Lung (tissue), 11 donors: ENCODE measurements at regions not wholly inside any gene's neighbourhood (a gene's known extent, or its start where the extent isn't known, plus 50 kb on each side); places are given as distances from the start of the nearest gene placed in this dataset.
A peak's percentile ranks its signal among the peaks of the same experiment; 100 is the strongest.

Experiments
- ATAC-seq: fragments of 200-7000 bp; cut with Tn5 transposase; one replicate; pipeline ENCODE4 v1.9.1; 2020; ENCODE audit warnings: moderate number of reproducible peaks; ENCODE audit not compliant: insufficient read depth, low FRiP score
- DNase-seq, 3 donors: peaks; one replicate each; pipeline ENCODE4 v3.0.0-alpha.2; 2013 to 2017
- H3K27ac ChIP-seq, 2 donors: one replicate each; pipeline ENCODE4 v1.5.1; 2013; ENCODE audit warnings: mild to moderate bottlenecking in 2 of 2, moderate library complexity in 2 of 2, control low read depth in 1 of 2, inconsistent platforms in 1 of 2, low read depth in 1 of 2, low read length in 1 of 2
- H3K27me3 ChIP-seq, 3 donors: one replicate each; pipeline ENCODE4 v1.5.1; 2013; ENCODE audit warnings: low read length in 2 of 3; ENCODE audit not compliant: control insufficient read depth in 3 of 3, insufficient read depth in 3 of 3
- H3K36me3 ChIP-seq, 4 donors: one replicate each; pipeline ENCODE4 v1.5.1; 2013; ENCODE audit warnings: low read length in 4 of 4, mild to moderate bottlenecking in 1 of 4, moderate library complexity in 1 of 4; ENCODE audit not compliant: control insufficient read depth in 4 of 4, insufficient read depth in 4 of 4
- H3K4me1 ChIP-seq, 5 donors: one replicate each; pipeline ENCODE4 v1.5.1; 2013; ENCODE audit warnings: low read length in 5 of 5, mild to moderate bottlenecking in 2 of 5, moderate library complexity in 1 of 5; ENCODE audit not compliant: control insufficient read depth in 5 of 5, insufficient read depth in 5 of 5
- H3K4me3 ChIP-seq: one replicate; pipeline ENCODE4 v1.5.1; 2013; ENCODE audit warnings: mild to moderate bottlenecking, control low read depth, moderate library complexity
- H3K9ac ChIP-seq, 2 donors: one replicate each; pipeline ENCODE4 v1.5.1; 2013; ENCODE audit warnings: low read length in 2 of 2, control low read depth in 1 of 2; ENCODE audit not compliant: insufficient read depth in 1 of 2
- H3K9me3 ChIP-seq, 4 donors: one replicate each; pipeline ENCODE4 v1.5.1; 2013; ENCODE audit warnings: low read length in 3 of 4, mild to moderate bottlenecking in 1 of 4, moderate library complexity in 1 of 4; ENCODE audit not compliant: control insufficient read depth in 4 of 4, insufficient read depth in 3 of 4
- CTCF ChIP-seq: IDR thresholded peaks from 2 replicates; pipeline ENCODE4 v1.5.1; 2012; ENCODE audit warnings: mild to moderate bottlenecking; ENCODE audit errors: control extremely low read depth, extremely low read depth
- WGBS, 2 donors: extraction: QIAGEN DNeasy Blood & Tissue Kit; methylation state at CpG; one replicate each; pipeline ENCODE4 v1.1.7; 2013; 5-methylcytosine and 5-hydroxymethylcytosine counted together
- donor health status: control.
- donor health status: control.
- donor health status: Bipolar disorder and iron deficiency.
- donor health status: healthy.
- donor health status: DM: yes; HTN: yes; CAD: no.

- H3K27me3 ChIP-seq: no peaks in the 10 kb centered on the region
- TF ChIP-seq CTCF: no peak
- no peak overlapping the region for H3K27ac ChIP-seq
- H3K9ac ChIP-seq: no peak overlapping the region
- H3K4me3 ChIP-seq: no peak overlapping the region
- no peaks in the 10 kb centered on the region for H3K9me3 ChIP-seq
- H3K4me1 ChIP-seq: no peaks in the 10 kb centered on the region
- ATAC-seq (no peak), DNase-seq (no peak)
- WGBS, 2 donors: 87% methylated on average over 3 of the region's 3 CpGs
- no peaks in the 10 kb centered on the region for H3K36me3 ChIP-seq
Observed at GRCh38 chr18:65049586-65049985, 701.2 kb upstream of the CDH7 start.

- TF ChIP-seq CTCF: no peak
Observed at GRCh38 chr18:65039578-65039977, 711.2 kb upstream of the CDH7 start.

GRCh38 chr18:65035701-65036100, 715.1 kb upstream of the CDH7 start:
- no peak for TF ChIP-seq CTCF
- Histone ChIP-seq H3K4me3 (no peak overlapping the region), H3K27ac (no peak overlapping the region), H3K9ac (no peak overlapping the region), H3K27me3 (no peaks in the 10 kb centered on the region), H3K36me3 (no peaks in the 10 kb centered on the region), H3K4me1 (no peaks in the 10 kb centered on the region), H3K9me3 (no peaks in the 10 kb centered on the region)
- no peak for ATAC-seq
- DNase-seq: peak in 1 of 3 donors; percentile 4
- WGBS, 2 donors: 79 to 89% methylated on average over 3 of the region's 3 CpGs

More at GRCh38 chr18:65039578-65039977, 711.2 kb upstream of the CDH7 start:
- Histone ChIP-seq H3K4me1 (no peaks in the 10 kb centered on the region), H3K9me3 (no peaks in the 10 kb centered on the region), H3K9ac (no peak overlapping the region), H3K27me3 (no peaks in the 10 kb centered on the region), H3K4me3 (no peak overlapping the region), H3K27ac (no peak overlapping the region), H3K36me3 (no peaks in the 10 kb centered on the region)
- 92 to 93% methylated on average over 4 of the region's 4 CpGs for WGBS, 2 donors
- DNase-seq (no peak), ATAC-seq (no peak)

GRCh38 chr18:65025756-65026155, 725.1 kb upstream of the CDH7 start:
- peaks cover 0 to 4% (median 0%) of the 10 kb centered on the region in 4 donors for H3K9me3 ChIP-seq
- DNase-seq (no peak), ATAC-seq (no peak)
- H3K27ac ChIP-seq: no peak overlapping the region
- H3K36me3 ChIP-seq: no peaks in the 10 kb centered on the region
- no peaks in the 10 kb centered on the region for H3K4me1 ChIP-seq
- no peak overlapping the region for H3K4me3 ChIP-seq
- TF ChIP-seq CTCF: no peak
- H3K27me3 ChIP-seq: no peaks in the 10 kb centered on the region
- no peak overlapping the region for H3K9ac ChIP-seq
- 60 to 71% methylated on average over 2 of the region's 2 CpGs for WGBS, 2 donors
